OCI-LY3 (cell line): ENCODE measurements at regions not wholly inside any gene's neighbourhood (a gene's known extent, or its start where the extent isn't known, plus 50 kb on each side); places are given as distances from the start of the nearest gene placed in this dataset.

Experiments used
- CTCF ChIP-seq: fragments of 200-600, 300-600 bp; sonication (generic); IDR thresholded peaks from 2 replicates; pipeline ENCODE4 v1.5.1; 2014; ENCODE audit warnings: antibody characterized with exemption, low read length, low read depth
- EZH2phosphoT487 ChIP-seq: fragments of 200-600 bp; shearing (Covaris generic); IDR thresholded peaks from 2 replicates; pipeline ENCODE4 v1.6.1; 2018; ENCODE audit warnings: antibody characterized with exemption, mixed run types, low read depth

DNA sequence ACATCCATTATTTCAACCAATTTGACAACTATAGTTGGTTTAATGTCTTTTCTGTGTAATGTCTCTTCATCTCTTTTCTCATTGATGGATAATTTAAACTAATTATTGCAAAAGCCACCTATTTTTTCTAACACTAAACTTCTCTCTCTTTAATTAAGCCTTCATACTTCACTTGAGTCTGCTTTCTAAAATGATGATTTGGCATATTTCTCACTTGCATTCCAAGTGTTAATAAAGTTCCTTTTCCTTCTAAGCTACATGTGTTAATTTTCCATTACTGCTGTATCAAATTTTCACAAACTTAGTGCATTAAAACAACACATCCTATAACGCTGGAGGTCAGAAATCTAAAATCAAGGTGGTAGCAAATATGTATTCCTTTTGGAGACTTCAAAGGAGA, 1743.8 kb upstream of the PCDH7 start:
- TF ChIP-seq EZH2phosphoT487 (no peak), CTCF (no peak)
